SK-N-SH (cell line): ENCODE measurements at regions not wholly inside any gene's neighbourhood (a gene's known extent, or its start where the extent isn't known, plus 50 kb on each side); places are given as distances from the start of the nearest gene placed in this dataset.

Experiments
- CTCF ChIA-PET: fragments of 300-600, 350-600 bp; formaldehyde crosslinking; extraction: SDS; loops from one replicate; lab custom pipeline; 2021; lab: Yijun Ruan, JAX
- POLR2A ChIA-PET: fragments of 350-600 bp; sonication (Branson Sonifier 250); formaldehyde crosslinking; extraction: SDS; loops from one replicate; lab custom pipeline; 2020; ENCODE audit warnings: antibody characterized with exemption, inconsistent platforms; lab: Yijun Ruan, JAX
- DNase-seq: peaks from one replicate; pipeline ENCODE4 v3.0.0; 2012
- H2AFZ ChIP-seq: fragments of 200-600 bp; sonication (generic); 2 replicates; pipeline ENCODE4 v1.8.1; 2016; ENCODE audit warnings: antibody characterized with exemption, mild to moderate bottlenecking, low read depth
- H3F3A ChIP-seq: fragments of 200-600 bp; sonication (generic); replicated peaks from 2 replicates; pipeline ENCODE3; 2016; ENCODE audit warnings: antibody characterized with exemption, mild to moderate bottlenecking; ENCODE audit not compliant: insufficient read depth
- H3K27ac ChIP-seq, 2 experiments: fragments of 200-500 bp in 1 of 2; fragments of 200-600 bp in 1 of 2; sonication (Bioruptor generic) in 1 of 2; sonication (generic), shearing (Covaris generic) in 1 of 2; 2 replicates each; pipeline versions ENCODE4 v1.5.1 to v1.6.1; 2014 to 2016; ENCODE audit warnings: low read depth in 2 of 2, inconsistent platforms in 1 of 2, low read length in 1 of 2, mild to moderate bottlenecking in 1 of 2, mixed read lengths in 1 of 2
- H3K27me3 ChIP-seq: fragments of 200-600 bp; sonication (generic), shearing (Covaris generic); 2 replicates; pipeline ENCODE4 v1.6.1; 2016; ENCODE audit warnings: mixed run types; ENCODE audit not compliant: insufficient read depth
- H3K36me3 ChIP-seq, 2 experiments: fragments of 200-500 bp in 1 of 2; fragments of 200-600 bp in 1 of 2; sonication (Bioruptor generic) in 1 of 2; sonication (generic) in 1 of 2; replicated peaks in 1 of 2; 2 replicates each; pipeline versions ENCODE3 to v1.5.1; 2014 to 2016; ENCODE audit warnings: low read length in 1 of 2, mild to moderate bottlenecking in 1 of 2; ENCODE audit not compliant: insufficient read depth in 2 of 2, control insufficient read depth in 1 of 2
- H3K4me1 ChIP-seq, 2 experiments: fragments of 200-500 bp in 1 of 2; fragments of 200-600 bp in 1 of 2; sonication (Bioruptor generic) in 1 of 2; sonication (generic), shearing (Covaris generic) in 1 of 2; 2 replicates each; pipeline versions ENCODE4 v1.5.1 to v1.6.1; 2014 to 2016; ENCODE audit warnings: low read depth in 1 of 2, low read length in 1 of 2, mixed run types in 1 of 2; ENCODE audit not compliant: insufficient read depth in 2 of 2, control insufficient read depth in 1 of 2
- H3K4me2 ChIP-seq: fragments of 200-600 bp; sonication (generic), shearing (Covaris generic); 2 replicates; pipeline ENCODE4 v1.6.1; 2017; ENCODE audit warnings: mixed run types
- H3K4me3 ChIP-seq, 2 experiments: fragments of 200-500 bp in 1 of 2; fragments of 200-600 bp in 1 of 2; sonication (Bioruptor generic) in 1 of 2; sonication (generic), shearing (Covaris generic) in 1 of 2; 2 replicates each; pipeline versions ENCODE4 v1.5.1 to v1.8.1; 2014 to 2016; ENCODE audit warnings: low read depth in 2 of 2, inconsistent platforms in 1 of 2, low read length in 1 of 2, mild to moderate bottlenecking in 1 of 2, mixed read lengths in 1 of 2, moderate library complexity in 1 of 2
- H3K79me2 ChIP-seq: fragments of 200-600 bp; sonication (generic); 2 replicates; pipeline ENCODE4 v1.8.1; 2017; ENCODE audit warnings: mild to moderate bottlenecking; ENCODE audit not compliant: insufficient read depth
- H3K9ac ChIP-seq: fragments of 200-600 bp; sonication (generic); 2 replicates; pipeline ENCODE4 v1.6.1; 2017; ENCODE audit warnings: mixed run types
- H3K9me2 ChIP-seq: fragments of 200-600 bp; sonication (generic); 2 replicates; pipeline ENCODE4 v1.6.1; 2017; ENCODE audit warnings: mixed run types
- H3K9me3 ChIP-seq: fragments of 200-600 bp; sonication (generic); 2 replicates; pipeline ENCODE4 v1.6.1; 2017; ENCODE audit warnings: mixed run types, mild to moderate bottlenecking, moderate library complexity
- H4K20me1 ChIP-seq: fragments of 200-600 bp; sonication (generic); 2 replicates; pipeline ENCODE4 v1.6.1; 2017; ENCODE audit warnings: mild to moderate bottlenecking, mixed run types; ENCODE audit not compliant: insufficient read depth
- CHD2 ChIP-seq: fragments of 150-350 bp; IDR thresholded peaks from 2 replicates; pipeline ENCODE4 v1.6.1; 2018; ENCODE audit warnings: low read length; ENCODE audit not compliant: partially characterized antibody
- EP300 ChIP-seq, 2 experiments: IDR thresholded peaks; 2 replicates each; pipeline versions ENCODE4 v1.4.0 to v1.6.1; 2012; ENCODE audit warnings: borderline replicate concordance in 1 of 2, low read depth in 1 of 2, low read length in 1 of 2
- EZH2phosphoT487 ChIP-seq: fragments of 200-600 bp; sonication (generic); IDR thresholded peaks from 2 replicates; pipeline ENCODE4 v1.6.1; 2017; ENCODE audit warnings: low read depth, mixed run types, mild to moderate bottlenecking, antibody characterized with exemption, moderate library complexity, borderline replicate concordance
- FOSL2 ChIP-seq: IDR thresholded peaks from 2 replicates; pipeline ENCODE4 v1.4.0; 2012; ENCODE audit warnings: low read depth, mild to moderate bottlenecking, moderate library complexity, borderline replicate concordance
- GABPA ChIP-seq: IDR thresholded peaks from 2 replicates; pipeline ENCODE4 v1.4.0; 2012; ENCODE audit warnings: low read depth, mild to moderate bottlenecking
- JUND ChIP-seq: IDR thresholded peaks from 2 replicates; pipeline ENCODE4 v1.4.0; 2012
- MAX ChIP-seq: IDR thresholded peaks from 2 replicates; pipeline ENCODE4 v1.4.0; 2012; ENCODE audit warnings: low read depth
- MEF2A ChIP-seq: IDR thresholded peaks from 2 replicates; pipeline ENCODE4 v1.4.0; 2012; ENCODE audit warnings: low read depth, borderline replicate concordance
- MXI1 ChIP-seq: IDR thresholded peaks from 2 replicates; pipeline ENCODE4 v1.6.1; 2012; ENCODE audit warnings: mild to moderate bottlenecking, low read depth, low read length, improper control_type of control experiment
- NFIC ChIP-seq: IDR thresholded peaks from 2 replicates; pipeline ENCODE4 v1.4.0; 2012; ENCODE audit warnings: borderline replicate concordance
- PBX3 ChIP-seq: IDR thresholded peaks from 2 replicates; pipeline ENCODE4; 2012
- RFX5 ChIP-seq: IDR thresholded peaks from 2 replicates; pipeline ENCODE4 v1.6.1; 2012; ENCODE audit warnings: mild to moderate bottlenecking, improper control_type of control experiment, low read length
- RXRA ChIP-seq: IDR thresholded peaks from 2 replicates; pipeline ENCODE4 v1.4.0; 2012; ENCODE audit warnings: low read depth, mild to moderate bottlenecking, borderline replicate concordance
- SMC3 ChIP-seq: IDR thresholded peaks from 2 replicates; pipeline ENCODE4 v1.6.1; 2012; ENCODE audit warnings: low read depth, low read length, improper control_type of control experiment
- TAF1 ChIP-seq: IDR thresholded peaks from 2 replicates; pipeline ENCODE4 v1.6.1; 2012; ENCODE audit warnings: low read depth, mild to moderate bottlenecking, low read length, moderate library complexity, borderline replicate concordance
- TCF12 ChIP-seq: IDR thresholded peaks from 2 replicates; pipeline ENCODE4 v1.4.0; 2012
- TEAD4 ChIP-seq: IDR thresholded peaks from 2 replicates; pipeline ENCODE4 v1.4.0; 2012; ENCODE audit warnings: mild to moderate bottlenecking, borderline replicate concordance; ENCODE audit not compliant: insufficient read depth
- WGBS: methylation state at CpG from one replicate; pipeline ENCODE4 v1.1.6; 2017; ENCODE audit warnings: low lambda C conversion rate; 5-methylcytosine and 5-hydroxymethylcytosine counted together
- TF ChIP-seq, protein P1 (sequence below): fragments of 150-350 bp; IDR thresholded peaks from 2 replicates; pipeline ENCODE4 v1.6.1; 2017; ENCODE audit warnings: antibody characterized with exemption, low read length, low read depth, borderline replicate concordance

DNA sequence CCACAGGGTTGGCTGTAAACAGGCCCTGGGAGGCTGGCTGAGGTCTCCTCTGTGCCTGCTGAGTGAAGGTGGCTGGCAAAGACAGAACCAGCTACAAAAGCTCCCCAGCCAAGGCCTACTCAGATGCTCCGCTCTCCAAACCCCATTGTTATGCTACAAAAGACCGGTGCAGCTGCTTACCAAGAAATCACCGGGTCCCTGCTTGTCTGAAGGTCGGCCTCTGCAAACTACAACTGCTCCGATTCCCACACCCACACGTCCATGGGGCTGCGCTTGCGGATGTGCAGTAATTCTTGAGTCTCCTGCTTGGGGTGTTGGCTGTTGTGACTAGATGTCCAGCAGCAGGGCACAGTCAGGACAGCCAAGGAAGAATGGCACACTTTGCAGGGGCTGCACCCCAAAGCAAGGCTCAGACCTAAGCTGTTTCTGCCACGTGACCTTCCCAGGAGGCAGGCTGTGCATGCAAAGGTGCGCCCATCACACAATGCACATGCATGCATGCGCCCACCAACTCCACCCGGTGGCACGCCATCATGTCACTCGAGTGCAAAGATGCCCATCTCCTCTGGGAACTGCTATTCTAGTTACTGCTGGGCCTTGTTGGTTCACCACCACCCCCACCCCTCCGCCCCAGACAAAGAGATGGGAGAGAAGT, 97.8 kb downstream of the OAT start:
- ChIA-PET CTCF (interaction anchor here (2.5 kb wide), 1 partner anchor 68 kb away, joined by 5 read pairs; no protein-coding TSS in a partner anchor), POLR2A (no interaction called here)
- no peak overlapping the region for H3K9ac ChIP-seq
- H3K27me3 ChIP-seq: no peaks in the 10 kb centered on the region
- H3F3A ChIP-seq: no peaks in the 10 kb centered on the region
- H3K27ac ChIP-seq: no peak overlapping the region
- no peaks in the 10 kb centered on the region for H3K9me2 ChIP-seq
- no peak overlapping the region for H3K4me3 ChIP-seq
- no peaks in the 10 kb centered on the region for H4K20me1 ChIP-seq
- 69% methylated on average over 6 of the region's 15 CpGs for WGBS
- no peaks in the 10 kb centered on the region for H3K9me3 ChIP-seq
- TF ChIP-seq RXRA (no peak), SMC3 (no peak), CHD2 (no peak), PBX3 (no peak), EZH2phosphoT487 (no peak), MAX (no peak), JUND (no peak), TAF1 (no peak), TEAD4 (no peak), EP300 (IDR thresholded peaks at IDR 0.05; ENCODE audit: borderline replicate concordance in 1 of 2, low read depth in 1 of 2, low read length in 1 of 2) (no peak), GABPA (no peak), FOSL2 (no peak), MXI1 (no peak), RFX5 (no peak), MEF2A (no peak), TCF12 (no peak), NFIC (no peak)
- TF ChIP-seq, protein P1, sequence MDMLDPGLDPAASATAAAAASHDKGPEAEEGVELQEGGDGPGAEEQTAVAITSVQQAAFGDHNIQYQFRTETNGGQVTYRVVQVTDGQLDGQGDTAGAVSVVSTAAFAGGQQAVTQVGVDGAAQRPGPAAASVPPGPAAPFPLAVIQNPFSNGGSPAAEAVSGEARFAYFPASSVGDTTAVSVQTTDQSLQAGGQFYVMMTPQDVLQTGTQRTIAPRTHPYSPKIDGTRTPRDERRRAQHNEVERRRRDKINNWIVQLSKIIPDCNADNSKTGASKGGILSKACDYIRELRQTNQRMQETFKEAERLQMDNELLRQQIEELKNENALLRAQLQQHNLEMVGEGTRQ: no peak
- TF ChIP-seq, all 33 proteins: peak for 0
- H3K36me3 ChIP-seq: no peaks in the 10 kb centered on the region
- DNase-seq: no peak
- H3K4me2 ChIP-seq: no peak overlapping the region
- no peak overlapping the region for H2AFZ ChIP-seq
- H3K79me2 ChIP-seq: no peaks in the 10 kb centered on the region
- no peaks in the 10 kb centered on the region for H3K4me1 ChIP-seq
